ENCODE measurements at regions not wholly inside any gene's neighbourhood (a gene's known extent, or its start where the extent isn't known, plus 50 kb on each side); places are given as distances from the start of the nearest gene placed in this dataset.

DNA sequence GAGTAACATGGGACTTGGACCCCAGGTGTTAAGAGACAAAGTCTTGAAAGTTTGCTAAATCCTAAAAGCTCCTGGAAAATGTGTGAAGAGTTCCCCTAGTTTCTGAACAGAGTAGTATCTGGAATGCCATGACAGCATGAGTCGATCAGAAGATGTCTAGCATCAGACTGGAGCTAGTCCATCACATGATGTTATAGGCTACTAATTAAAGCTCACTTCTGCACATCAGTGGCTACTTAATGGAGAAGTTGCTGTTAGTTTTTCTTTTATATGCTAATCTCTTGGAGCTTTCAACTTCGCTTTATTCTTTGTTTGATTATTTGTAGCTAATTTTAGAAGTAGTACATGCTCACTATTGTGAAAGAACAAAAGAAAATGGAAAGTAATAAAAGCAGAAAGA lies 471.3 kb upstream of the KLF4 start:
- no peak overlapping the region for H3K27ac ChIP-seq (ENCODE audit: poor library complexity, severe bottlenecking)
- no peaks in the 10 kb centered on the region for H3K9me3 ChIP-seq (ENCODE audit: severe bottlenecking)
- no peaks in the 10 kb centered on the region for H3K27me3 ChIP-seq (ENCODE audit: insufficient read depth, poor library complexity, severe bottlenecking)
- H3K4me1 ChIP-seq (ENCODE audit: insufficient read depth, poor library complexity, severe bottlenecking), result no peaks in the 10 kb centered on the region
- DNase-seq (ENCODE audit: low spot score) (no peak), ATAC-seq (ENCODE audit: low read depth) (no peak)
- no peak for TF ChIP-seq CTCF (IDR thresholded peaks at IDR 0.05; ENCODE audit: poor library complexity, severe bottlenecking)
- H3K36me3 ChIP-seq (ENCODE audit: low read depth), result no peaks in the 10 kb centered on the region
- H3K4me3 ChIP-seq (ENCODE audit: severe bottlenecking), result no peak overlapping the region

GRCh38 chr9:107954312-107954711 lies 464.7 kb upstream of the KLF4 start:
- Histone ChIP-seq H3K4me1 (ENCODE audit: insufficient read depth, poor library complexity, severe bottlenecking) (no peaks in the 10 kb centered on the region), H3K4me3 (ENCODE audit: severe bottlenecking) (no peak overlapping the region), H3K9me3 (ENCODE audit: severe bottlenecking) (no peaks in the 10 kb centered on the region), H3K36me3 (ENCODE audit: low read depth) (no peaks in the 10 kb centered on the region), H3K27ac (ENCODE audit: poor library complexity, severe bottlenecking) (no peak overlapping the region), H3K27me3 (ENCODE audit: insufficient read depth, poor library complexity, severe bottlenecking) (no peaks in the 10 kb centered on the region)
- ATAC-seq (ENCODE audit: low read depth) (no peak), DNase-seq (ENCODE audit: low spot score) (no peak)
- TF ChIP-seq CTCF (IDR thresholded peaks at IDR 0.05; ENCODE audit: poor library complexity, severe bottlenecking), result no peak

DNA sequence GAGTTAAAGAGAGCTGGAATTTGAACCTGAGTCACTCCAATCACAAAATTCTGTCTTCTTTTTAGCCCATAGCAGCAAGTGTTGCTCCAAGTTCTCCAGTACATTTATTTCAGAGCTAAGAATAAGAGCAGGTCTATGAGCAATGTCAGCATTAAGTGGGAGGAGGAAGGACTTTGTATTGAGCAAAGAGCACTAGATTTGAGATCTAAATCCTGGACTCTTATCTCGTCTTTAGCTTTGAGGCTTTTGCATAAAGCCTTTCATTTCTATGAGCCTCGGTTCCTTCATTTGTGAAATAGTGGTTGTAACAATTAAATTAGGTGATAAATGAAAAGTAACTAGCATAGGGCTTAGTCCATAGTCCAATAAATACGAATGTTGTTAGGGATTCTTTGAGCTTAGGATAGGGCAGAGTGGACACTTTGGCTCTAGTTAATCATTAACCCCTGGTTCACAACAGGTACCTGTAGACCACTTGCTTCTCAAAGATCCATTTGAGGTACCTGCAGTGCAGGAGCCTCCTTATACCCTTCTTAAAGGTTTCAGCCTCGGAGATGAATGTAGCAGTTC lies 464.1 kb upstream of the KLF4 start:
- no peak for DNase-seq (ENCODE audit: low spot score)
- Histone ChIP-seq H3K4me1 (ENCODE audit: insufficient read depth, poor library complexity, severe bottlenecking) (no peaks in the 10 kb centered on the region), H3K9me3 (ENCODE audit: severe bottlenecking) (no peaks in the 10 kb centered on the region), H3K27ac (ENCODE audit: poor library complexity, severe bottlenecking) (no peak overlapping the region), H3K36me3 (ENCODE audit: low read depth) (no peaks in the 10 kb centered on the region), H3K27me3 (ENCODE audit: insufficient read depth, poor library complexity, severe bottlenecking) (no peaks in the 10 kb centered on the region), H3K4me3 (ENCODE audit: severe bottlenecking) (no peak overlapping the region)
- no peak for ATAC-seq (ENCODE audit: low read depth)
- TF ChIP-seq CTCF (IDR thresholded peaks at IDR 0.05; ENCODE audit: poor library complexity, severe bottlenecking), result no peak

- no peak overlapping the region for H3K27ac ChIP-seq (ENCODE audit: poor library complexity, severe bottlenecking)
- no peaks in the 10 kb centered on the region for H3K9me3 ChIP-seq (ENCODE audit: severe bottlenecking)
- no peaks in the 10 kb centered on the region for H3K27me3 ChIP-seq (ENCODE audit: insufficient read depth, poor library complexity, severe bottlenecking)
- TF ChIP-seq CTCF (IDR thresholded peaks at IDR 0.05; ENCODE audit: poor library complexity, severe bottlenecking), result no peak
- no peaks in the 10 kb centered on the region for H3K4me1 ChIP-seq (ENCODE audit: insufficient read depth, poor library complexity, severe bottlenecking)
- ATAC-seq (ENCODE audit: low read depth), result peak; percentile 67
- no peak overlapping the region for H3K4me3 ChIP-seq (ENCODE audit: severe bottlenecking)
- H3K36me3 ChIP-seq (ENCODE audit: low read depth), result no peaks in the 10 kb centered on the region
- no peak for DNase-seq (ENCODE audit: low spot score)
Observed at GRCh38 chr9:107952773-107953172, 463.2 kb upstream of the KLF4 start.

DNA sequence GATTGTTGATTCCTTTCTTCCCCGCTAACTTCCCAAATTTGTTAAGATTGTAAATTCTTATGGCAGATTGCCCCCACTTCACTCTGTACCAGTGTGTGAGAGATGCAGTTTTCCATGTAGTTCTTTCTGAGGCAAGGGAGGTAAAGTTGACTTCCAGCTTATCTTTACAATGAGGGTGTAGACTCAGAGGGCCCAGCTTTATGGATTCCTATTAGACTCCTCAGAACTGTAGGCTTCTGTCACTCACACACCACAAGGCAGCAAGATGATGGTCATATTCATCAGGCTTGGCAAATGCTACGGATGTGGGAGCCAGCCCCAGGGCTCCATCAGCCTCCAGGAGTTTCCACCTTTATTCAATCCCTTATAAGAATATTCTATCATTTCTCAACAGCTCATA lies 461.9 kb upstream of the KLF4 start:
- no peak overlapping the region for H3K4me3 ChIP-seq (ENCODE audit: severe bottlenecking)
- TF ChIP-seq CTCF (IDR thresholded peaks at IDR 0.05; ENCODE audit: poor library complexity, severe bottlenecking), result no peak
- ATAC-seq (ENCODE audit: low read depth), result no peak

More for the DNA sequence above, 461.9 kb upstream of the KLF4 start:
- Histone ChIP-seq H3K27me3 (ENCODE audit: insufficient read depth, poor library complexity, severe bottlenecking) (no peaks in the 10 kb centered on the region), H3K36me3 (ENCODE audit: low read depth) (no peaks in the 10 kb centered on the region), H3K27ac (ENCODE audit: poor library complexity, severe bottlenecking) (no peak overlapping the region), H3K9me3 (ENCODE audit: severe bottlenecking) (no peaks in the 10 kb centered on the region), H3K4me1 (ENCODE audit: insufficient read depth, poor library complexity, severe bottlenecking) (no peaks in the 10 kb centered on the region)
- no peak for DNase-seq (ENCODE audit: low spot score)

Data from RWPE2 (cell line).